GM12872 (cell line): ENCODE measurements at regions not wholly inside any gene's neighbourhood (a gene's known extent, or its start where the extent isn't known, plus 50 kb on each side); places are given as distances from the start of the nearest gene placed in this dataset.

ENCODE experiments used
- TF ChIP-seq, protein P1 (sequence below): IDR thresholded peaks from 3 replicates; pipeline ENCODE4 v1.5.1; 2011; ENCODE audit warnings: low read depth, mild to moderate bottlenecking, low read length, moderate library complexity; ENCODE audit not compliant: insufficient read depth

DNA sequence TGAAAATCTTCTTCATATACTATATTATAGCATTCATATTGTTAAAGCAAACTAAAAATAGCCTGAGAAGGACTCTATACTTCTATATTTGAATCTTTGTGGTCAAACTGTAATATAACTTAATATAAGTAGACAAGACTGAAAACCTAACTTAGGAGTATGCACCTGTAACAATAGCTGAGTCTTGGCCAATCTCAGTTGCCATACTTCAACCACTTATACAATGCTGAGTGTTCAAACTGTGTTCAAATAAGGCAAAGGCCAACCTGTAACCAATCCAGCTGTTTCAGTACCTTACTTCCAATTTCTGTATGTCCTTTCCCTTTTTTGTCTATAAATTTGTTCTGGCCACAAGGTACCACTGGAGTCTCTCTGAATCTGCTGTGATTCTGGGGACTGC is 1360.8 kb upstream of the CDH9 start:
- TF ChIP-seq, protein P1, sequence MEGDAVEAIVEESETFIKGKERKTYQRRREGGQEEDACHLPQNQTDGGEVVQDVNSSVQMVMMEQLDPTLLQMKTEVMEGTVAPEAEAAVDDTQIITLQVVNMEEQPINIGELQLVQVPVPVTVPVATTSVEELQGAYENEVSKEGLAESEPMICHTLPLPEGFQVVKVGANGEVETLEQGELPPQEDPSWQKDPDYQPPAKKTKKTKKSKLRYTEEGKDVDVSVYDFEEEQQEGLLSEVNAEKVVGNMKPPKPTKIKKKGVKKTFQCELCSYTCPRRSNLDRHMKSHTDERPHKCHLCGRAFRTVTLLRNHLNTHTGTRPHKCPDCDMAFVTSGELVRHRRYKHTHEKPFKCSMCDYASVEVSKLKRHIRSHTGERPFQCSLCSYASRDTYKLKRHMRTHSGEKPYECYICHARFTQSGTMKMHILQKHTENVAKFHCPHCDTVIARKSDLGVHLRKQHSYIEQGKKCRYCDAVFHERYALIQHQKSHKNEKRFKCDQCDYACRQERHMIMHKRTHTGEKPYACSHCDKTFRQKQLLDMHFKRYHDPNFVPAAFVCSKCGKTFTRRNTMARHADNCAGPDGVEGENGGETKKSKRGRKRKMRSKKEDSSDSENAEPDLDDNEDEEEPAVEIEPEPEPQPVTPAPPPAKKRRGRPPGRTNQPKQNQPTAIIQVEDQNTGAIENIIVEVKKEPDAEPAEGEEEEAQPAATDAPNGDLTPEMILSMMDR, result no peak

DNA sequence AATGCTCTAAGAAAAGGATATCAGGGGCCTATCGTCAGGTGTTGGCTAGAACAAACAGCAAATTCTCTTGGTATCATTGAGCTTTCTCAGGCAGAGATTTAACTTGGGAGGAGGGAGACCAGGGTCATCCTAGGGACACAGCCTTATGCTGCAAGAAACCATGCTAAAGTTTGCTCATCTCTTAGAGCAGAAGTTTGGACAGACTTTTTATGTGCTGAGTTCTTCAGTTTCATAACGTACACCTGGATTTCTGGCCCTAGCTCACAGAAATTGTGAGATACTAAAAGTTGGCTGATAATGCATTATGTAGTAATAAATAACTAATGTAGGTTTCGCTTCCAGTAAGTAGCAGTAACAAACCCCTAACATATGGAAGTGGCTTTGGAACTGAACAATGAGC is 1359.8 kb upstream of the CDH9 start:
- TF ChIP-seq, protein P1, result no peak

DNA sequence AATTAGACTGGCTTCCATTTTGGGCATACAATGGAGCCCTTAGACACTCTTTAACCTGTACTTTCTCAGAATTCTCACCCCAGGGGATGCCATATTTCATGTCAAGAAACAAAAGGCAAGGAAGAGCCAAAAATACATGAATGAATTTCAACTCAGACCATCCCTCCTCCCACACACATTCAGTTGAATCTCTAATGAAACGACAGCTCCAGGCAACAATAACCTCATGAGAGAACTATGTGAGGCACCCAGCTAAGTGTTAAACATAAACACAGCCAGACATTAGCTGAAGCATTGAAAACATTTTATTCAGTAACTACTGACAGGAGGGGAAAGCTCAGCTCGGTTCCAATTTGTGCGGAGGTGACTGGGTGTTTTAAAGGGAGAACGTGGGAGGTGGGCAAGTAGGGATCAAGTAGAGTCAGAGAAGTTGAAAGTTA is 1359.1 kb upstream of the CDH9 start:
- TF ChIP-seq, protein P1, result no peak

DNA sequence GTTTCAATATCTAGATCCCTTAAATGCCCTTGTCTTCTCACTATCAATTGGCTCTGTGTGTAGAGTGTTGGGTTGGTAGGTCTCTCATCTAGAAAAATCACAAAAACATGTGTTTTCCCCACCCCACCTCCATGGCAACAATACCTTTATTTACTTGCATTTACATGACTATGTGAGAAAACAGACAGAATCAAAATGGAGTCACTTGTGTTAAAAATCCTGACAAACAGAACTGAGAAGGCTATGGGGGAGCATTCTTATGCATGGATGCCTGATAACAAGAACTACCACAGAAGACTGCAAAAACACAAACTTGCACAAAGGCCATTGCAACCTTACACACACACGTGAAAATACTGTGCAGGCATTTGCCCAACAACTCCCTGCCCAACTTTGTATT is 1352.9 kb upstream of the CDH9 start:
- TF ChIP-seq, protein P1, result no peak

DNA sequence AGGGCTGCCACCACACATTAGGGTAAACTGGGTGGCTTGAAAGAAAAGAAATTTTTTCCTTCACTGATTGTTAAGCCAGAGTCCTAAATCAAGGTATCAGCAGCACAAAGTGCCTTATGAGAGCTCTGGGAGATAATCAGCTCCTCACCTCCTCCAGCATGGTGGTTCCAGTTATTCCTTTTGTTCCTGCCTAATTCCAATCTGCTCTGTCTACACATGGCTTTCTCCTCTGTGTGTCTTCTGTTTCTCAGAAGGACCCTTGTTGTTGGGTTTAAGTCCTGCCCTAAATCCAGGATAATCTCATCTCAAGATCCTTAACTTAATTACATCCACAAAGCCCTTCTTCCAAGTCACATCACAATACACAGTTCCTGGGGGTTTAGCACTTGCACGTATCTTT is 1352.0 kb upstream of the CDH9 start:
- TF ChIP-seq, protein P1, result no peak

DNA sequence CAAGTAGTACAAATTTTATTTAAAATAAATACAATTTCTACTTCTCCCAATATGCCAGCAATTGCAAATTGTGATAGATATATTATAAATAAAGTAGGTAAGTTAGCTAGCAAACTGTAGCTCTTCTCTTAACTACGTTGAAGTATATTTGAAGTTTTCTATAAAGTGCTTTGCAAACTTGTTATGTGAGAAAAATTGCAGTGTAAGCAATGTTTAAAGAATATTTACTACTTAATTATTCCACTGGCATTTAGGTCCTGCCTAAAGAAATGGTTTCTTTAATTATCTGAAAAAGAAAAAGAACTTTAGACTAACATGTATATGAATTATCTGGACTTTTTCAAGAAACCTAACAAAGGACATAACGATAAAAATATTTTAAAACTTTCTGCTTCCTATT is 1350.0 kb upstream of the CDH9 start:
- TF ChIP-seq, protein P1, result no peak

DNA sequence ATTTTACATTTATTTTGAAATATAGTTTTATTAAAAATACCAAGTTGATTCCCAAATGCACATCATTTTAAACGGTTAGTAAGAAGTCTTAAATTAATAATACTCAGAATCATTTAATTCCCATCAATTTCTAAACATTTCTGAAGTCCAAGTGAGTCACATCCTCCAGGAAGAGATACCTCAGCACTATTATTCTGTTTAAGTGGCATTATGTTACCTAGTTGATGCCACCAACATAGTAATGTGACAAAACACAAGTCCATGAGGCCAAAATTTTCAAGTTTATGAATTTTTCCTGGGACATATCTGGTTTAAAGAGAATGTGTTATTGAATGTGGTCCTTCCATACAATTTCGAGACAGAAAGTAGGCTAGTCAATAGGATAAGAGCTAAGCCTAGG is 1348.3 kb upstream of the CDH9 start:
- TF ChIP-seq, protein P1, result no peak

DNA sequence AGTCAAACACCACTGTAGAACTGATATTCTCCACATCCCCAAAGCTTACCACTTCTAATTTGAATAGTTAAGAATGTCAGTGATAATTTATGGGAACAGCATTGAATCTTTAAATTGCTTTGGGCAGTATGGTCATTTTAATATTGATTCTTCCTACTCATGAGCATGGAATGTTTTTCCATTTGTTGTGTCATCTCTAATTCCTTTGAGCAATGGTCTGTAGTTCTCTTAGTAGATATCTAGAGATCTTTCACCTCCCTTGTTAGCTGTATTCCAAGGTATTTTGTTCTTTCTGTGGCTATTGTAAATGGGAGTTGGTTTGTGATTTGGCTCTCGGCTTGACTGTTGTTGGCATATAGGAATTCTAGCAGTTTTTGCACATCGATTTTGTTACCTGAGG is 1341.8 kb upstream of the CDH9 start:
- TF ChIP-seq, protein P1, result no peak
